AG09309 (cell line): ENCODE measurements at regions not wholly inside any gene's neighbourhood (a gene's known extent, or its start where the extent isn't known, plus 50 kb on each side); places are given as distances from the start of the nearest gene placed in this dataset.

Source experiments
- DNase-seq: peaks from one replicate; pipeline ENCODE4 v3.0.0-alpha.2; 2010; ENCODE audit warnings: low read depth
- H3K4me3 ChIP-seq: 2 replicates; pipeline ENCODE4 v1.5.1; 2011; ENCODE audit warnings: mild to moderate bottlenecking, low read depth, low read length, moderate library complexity; ENCODE audit not compliant: control insufficient read depth
- CTCF ChIP-seq: IDR thresholded peaks from 2 replicates; pipeline ENCODE4 v1.5.1; 2011; ENCODE audit warnings: mild to moderate bottlenecking, low read depth, low read length, inconsistent platforms; ENCODE audit not compliant: insufficient read depth, control insufficient read depth; ENCODE audit errors: missing control alignments

DNA sequence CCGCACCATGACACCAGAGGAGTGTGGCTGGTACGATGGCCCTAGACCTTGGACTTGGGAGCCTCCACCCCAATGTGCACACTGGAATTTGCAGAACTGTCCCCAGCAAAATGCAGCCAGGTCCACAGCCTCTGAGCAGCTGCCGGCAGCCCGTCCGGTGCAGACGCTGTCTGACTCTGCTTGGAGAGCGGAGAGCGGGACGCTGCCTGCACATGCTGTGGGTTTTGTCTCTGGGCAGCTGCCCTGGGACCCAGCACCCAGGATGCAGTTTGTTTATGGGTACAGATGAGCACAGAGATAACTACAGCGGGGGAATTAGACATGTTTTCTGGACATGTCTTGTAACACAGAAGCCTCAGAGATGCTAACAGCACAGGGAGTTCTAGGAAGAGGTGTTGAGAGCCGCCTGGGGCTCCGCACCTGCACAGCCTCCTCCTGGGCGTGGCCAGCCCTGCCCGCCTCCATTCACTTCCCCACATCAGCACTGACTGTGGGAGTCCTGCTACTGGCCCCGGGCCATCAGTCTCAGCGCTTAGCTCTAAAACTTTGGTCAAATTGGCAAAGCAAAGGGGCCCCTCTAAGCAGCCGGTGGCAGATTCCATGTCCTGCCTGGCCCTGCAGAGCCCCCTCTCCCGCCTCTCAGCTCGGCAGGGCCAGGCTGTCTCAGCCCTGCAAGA is 159.6 kb downstream of the IRX2 start:
- TF ChIP-seq CTCF: no peak
- DNase-seq: no peak
- no peak overlapping the region for H3K4me3 ChIP-seq

DNA sequence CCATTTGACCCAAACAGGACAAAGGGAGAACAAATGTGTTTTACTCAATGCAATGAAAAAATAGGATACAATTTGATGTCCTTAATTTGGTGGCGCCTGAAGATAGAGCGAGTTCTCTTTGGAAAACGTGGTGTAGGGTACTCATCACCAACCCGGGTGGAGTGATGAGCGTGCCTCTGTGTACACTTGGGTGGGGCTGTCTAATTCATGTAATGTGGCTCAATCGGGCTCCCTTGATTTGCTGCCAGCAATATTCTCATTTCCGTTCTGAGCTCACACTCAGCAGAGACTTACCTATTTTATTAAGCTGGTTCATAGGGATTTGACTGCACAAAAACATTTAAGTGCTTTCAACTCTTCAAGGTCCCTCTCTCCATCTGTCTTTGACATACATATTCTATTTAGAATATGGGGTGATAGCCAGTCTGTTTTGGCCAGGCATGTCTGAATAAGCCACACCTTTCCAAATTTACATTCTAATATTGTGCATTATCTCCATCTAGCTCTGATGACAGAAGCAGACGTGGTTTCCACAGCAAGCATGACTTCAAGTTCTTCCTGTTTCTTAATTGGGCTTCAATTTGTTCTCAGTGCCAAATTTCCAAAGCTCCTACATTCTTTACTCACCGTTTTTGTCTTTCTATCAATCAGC is 162.5 kb downstream of the IRX2 start:
- DNase-seq: no peak
- H3K4me3 ChIP-seq: no peak overlapping the region
- TF ChIP-seq CTCF: no peak

DNA sequence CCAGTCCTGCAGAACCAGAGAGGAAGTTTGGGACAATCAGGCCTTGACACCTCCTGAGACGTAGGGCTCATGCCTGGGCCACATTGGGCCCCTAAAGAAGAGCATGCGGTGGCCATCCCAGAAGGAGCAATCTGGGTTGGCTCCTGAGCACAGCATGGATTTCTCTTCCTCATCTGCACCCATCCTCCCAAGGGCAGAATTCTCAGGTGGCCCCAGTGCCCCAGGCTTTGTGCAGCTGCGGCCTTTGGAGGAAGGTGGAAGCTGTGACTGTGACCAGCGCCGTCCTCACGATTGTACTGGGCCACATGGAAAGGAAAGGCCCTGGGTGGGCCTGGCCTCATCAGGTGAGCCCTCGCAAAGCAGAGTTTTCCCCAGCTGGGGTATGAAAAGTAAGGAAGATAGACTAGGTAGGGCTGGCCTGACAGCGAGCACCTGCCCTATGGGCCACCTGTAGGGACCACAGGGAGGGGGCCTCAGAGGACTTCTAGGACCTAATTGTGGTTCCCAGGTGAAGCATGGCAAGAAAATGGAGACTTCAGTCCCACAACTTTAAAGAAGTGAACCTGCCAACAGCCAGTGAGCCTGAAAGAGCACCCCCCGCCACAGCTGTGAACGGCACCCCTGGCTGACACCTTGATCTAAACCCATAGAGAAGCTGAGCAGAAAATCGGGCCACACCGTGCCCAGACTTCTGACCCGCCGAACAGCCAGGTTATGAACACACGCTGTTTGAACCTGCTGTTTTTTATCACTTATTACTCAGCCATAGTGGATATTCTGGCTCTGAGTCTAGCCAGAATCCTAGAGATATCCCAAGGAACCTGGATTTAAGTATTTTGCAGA is 164.1 kb downstream of the IRX2 start:
- DNase-seq: no peak

GRCh38 chr5:2586016-2586715 is 165.3 kb downstream of the IRX2 start:
- no peak overlapping the region for H3K4me3 ChIP-seq
- DNase-seq: no peak
- TF ChIP-seq CTCF: no peak

More for the DNA sequence above, 164.1 kb downstream of the IRX2 start:
- no peak for TF ChIP-seq CTCF
- no peak overlapping the region for H3K4me3 ChIP-seq

DNA sequence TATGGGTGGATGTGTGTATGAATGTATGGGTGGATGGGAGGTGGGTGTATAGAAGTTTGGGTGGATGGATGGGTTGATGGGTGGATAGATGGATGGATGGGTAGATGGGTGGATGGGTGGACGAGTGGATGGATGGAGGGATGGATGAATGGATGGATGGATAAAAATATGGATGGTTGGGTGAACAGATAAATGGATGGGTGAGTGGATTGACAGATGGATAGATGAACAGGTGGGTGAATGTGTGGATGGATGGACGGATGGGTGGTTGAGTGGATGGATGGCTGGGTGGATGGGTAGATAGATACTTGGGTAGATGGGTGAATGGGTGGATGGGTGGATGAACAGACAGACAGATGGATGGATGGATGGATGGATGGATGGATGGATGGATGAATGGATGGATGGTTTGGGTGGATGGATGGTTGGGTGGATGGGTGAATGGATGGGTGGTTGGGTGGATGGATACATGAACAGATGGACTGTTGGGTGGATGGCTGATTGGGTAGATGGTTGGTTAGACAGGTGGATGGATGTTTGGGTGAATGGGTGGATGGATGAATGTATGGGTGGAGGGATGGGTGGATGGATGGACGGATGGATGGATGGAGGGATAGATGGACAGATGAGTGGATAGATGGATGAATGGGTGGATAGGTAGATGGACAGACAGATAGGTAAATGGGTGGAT is 166.8 kb downstream of the IRX2 start:
- no peak overlapping the region for H3K4me3 ChIP-seq
- no peak for TF ChIP-seq CTCF
- no peak for DNase-seq

GRCh38 chr5:2582507-2582906 is 169.0 kb downstream of the IRX2 start:
- DNase-seq: no peak
- H3K4me3 ChIP-seq: no peak overlapping the region
- no peak for TF ChIP-seq CTCF
